Kidney (tissue), 13 donors: ENCODE measurements at regions not wholly inside any gene's neighbourhood (a gene's known extent, or its start where the extent isn't known, plus 50 kb on each side); places are given as distances from the start of the nearest gene placed in this dataset.
A peak's percentile ranks its signal among the peaks of the same experiment; 100 is the strongest.

Experiments used
- DNase-seq, 5 donors: peaks; one replicate each; pipeline ENCODE4 v3.0.0-alpha.2; 2013 to 2020
- FAIRE-seq: peaks from 2 replicates; lab custom pipeline; 2012; peaks lifted over from hg19 to GRCh38; lab: Jason Lieb, UNC
- H3K27ac ChIP-seq, 2 donors: one replicate each; pipeline ENCODE4 v1.7.0; 2013; ENCODE audit warnings: low read depth in 2 of 2, low read length in 2 of 2, inconsistent platforms in 1 of 2
- H3K27me3 ChIP-seq: one replicate; pipeline ENCODE4 v1.7.1; 2013; ENCODE audit warnings: low read length, inconsistent platforms; ENCODE audit not compliant: control insufficient read depth, insufficient read depth
- H3K36me3 ChIP-seq, 3 donors: one replicate each; pipeline versions ENCODE4 v1.7.0 to v1.7.1; 2013; ENCODE audit warnings: low read length in 3 of 3, control low read depth in 1 of 3, inconsistent platforms in 1 of 3; ENCODE audit not compliant: insufficient read depth in 3 of 3, control insufficient read depth in 2 of 3
- H3K4me1 ChIP-seq, 3 donors: one replicate each; pipeline versions ENCODE4 v1.7.0 to v1.7.1; 2013; ENCODE audit warnings: low read length in 3 of 3, inconsistent platforms in 1 of 3, low read depth in 1 of 3; ENCODE audit not compliant: control insufficient read depth in 2 of 3, insufficient read depth in 2 of 3
- H3K4me3 ChIP-seq, 3 donors: one replicate each; pipeline versions ENCODE4 v1.7.0 to v1.8.1; 2013; ENCODE audit warnings: low read length in 3 of 3, control low read depth in 1 of 3, inconsistent platforms in 1 of 3
- H3K9ac ChIP-seq, 3 donors: one replicate each; pipeline versions ENCODE4 v1.7.0 to v1.7.1; 2013; ENCODE audit warnings: low read length in 3 of 3, control low read depth in 1 of 3, inconsistent platforms in 1 of 3
- H3K9me3 ChIP-seq, 3 donors: one replicate each; pipeline versions ENCODE4 v1.7.0 to v1.7.1; 2013; ENCODE audit warnings: low read length in 3 of 3, control low read depth in 1 of 3, inconsistent platforms in 1 of 3; ENCODE audit not compliant: control insufficient read depth in 2 of 3, insufficient read depth in 1 of 3
- CTCF ChIP-seq: IDR thresholded peaks from 3 replicates; pipeline ENCODE4 v1.5.1; 2012; ENCODE audit warnings: mild to moderate bottlenecking, moderate library complexity, borderline replicate concordance; ENCODE audit not compliant: insufficient read depth; ENCODE audit errors: extremely low read depth
- intact Hi-C: fragments of 100-400 bp; cut with DNase I; formaldehyde crosslinking; loops from one replicate; pipeline ENCODE4 v1.11.1; 2022
- donor health status: control.
- donor health status: control.
- donor health status: control.
- donor health status: control.
- donor health status: control.
- donor health status: DM: yes; HTN: yes; CAD: no.
- donor health status: Normal renal cell carcinoma (clear cell type).

DNA sequence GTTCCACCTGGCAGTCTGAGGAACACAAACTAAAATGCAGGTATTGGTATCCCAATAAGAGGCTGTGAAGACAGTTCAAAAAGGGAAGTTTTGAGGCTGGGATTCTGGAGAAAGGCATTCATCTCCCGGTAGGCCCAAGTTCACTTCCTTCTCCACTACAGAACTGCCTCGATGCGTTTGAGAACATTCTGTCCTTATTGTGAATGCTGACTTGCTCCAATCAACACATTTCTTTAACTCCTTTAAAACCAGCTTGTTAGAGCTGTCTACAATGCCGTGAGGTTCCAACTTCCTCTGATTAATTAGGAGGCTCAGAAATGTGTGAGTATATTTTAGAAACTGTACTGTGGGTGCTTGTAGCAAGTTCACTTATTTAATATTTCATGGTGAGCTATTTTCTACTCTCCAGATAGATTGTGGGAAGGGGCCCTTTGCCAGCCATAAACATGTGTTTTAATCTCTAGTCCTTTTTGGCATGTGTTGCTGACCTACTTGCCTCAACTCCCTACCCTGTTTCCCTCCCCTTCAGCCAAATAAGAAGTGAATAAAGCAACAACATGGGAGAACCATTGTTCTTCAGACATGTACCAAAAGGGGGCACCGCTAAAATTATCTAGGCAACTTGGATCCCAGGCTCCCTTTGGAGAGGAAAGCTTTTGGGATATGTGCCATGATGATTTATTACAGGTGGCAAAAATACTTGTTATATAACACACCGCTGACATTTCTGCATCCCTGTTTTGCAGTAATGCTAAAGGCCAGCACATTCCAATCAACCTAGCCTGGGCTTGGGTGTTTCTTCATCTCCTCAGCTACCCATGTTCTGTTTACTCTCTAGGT is 245.6 kb downstream of the BLID start:
- no peak for FAIRE-seq
- H3K4me1 ChIP-seq, result no peaks in the 10 kb centered on the region
- no peaks in the 10 kb centered on the region for H3K27me3 ChIP-seq
- H3K4me3 ChIP-seq, result no peak overlapping the region
- no peak overlapping the region for H3K9ac ChIP-seq
- peak in 1 of 5 donors; percentile 7 for DNase-seq
- H3K9me3 ChIP-seq, result no peaks in the 10 kb centered on the region
- no peaks in the 10 kb centered on the region for H3K36me3 ChIP-seq
- no peak for TF ChIP-seq CTCF
- no peak overlapping the region for H3K27ac ChIP-seq
- intact Hi-C loops, result no loop called here

- FAIRE-seq, result no peak
- no peak for TF ChIP-seq CTCF
- Histone ChIP-seq H3K27me3 (no peaks in the 10 kb centered on the region), H3K27ac (no peak overlapping the region), H3K9ac (no peak overlapping the region), H3K4me3 (no peak overlapping the region), H3K36me3 (no peaks in the 10 kb centered on the region), H3K9me3 (no peaks in the 10 kb centered on the region), H3K4me1 (no peaks in the 10 kb centered on the region)
- no peak for DNase-seq
- intact Hi-C loops, result no loop called here
Measured at GRCh38 chr11:121869478-121869877, 246.5 kb downstream of the BLID start.

- no peak overlapping the region for H3K9ac ChIP-seq
- no peak overlapping the region for H3K27ac ChIP-seq
- H3K27me3 ChIP-seq, result no peaks in the 10 kb centered on the region
- H3K36me3 ChIP-seq, result no peaks in the 10 kb centered on the region
- TF ChIP-seq CTCF, result no peak
- H3K4me1 ChIP-seq, result no peaks in the 10 kb centered on the region
- FAIRE-seq (no peak), DNase-seq (no peak)
- no peak overlapping the region for H3K4me3 ChIP-seq
- intact Hi-C loops, result no loop called here
- no peaks in the 10 kb centered on the region for H3K9me3 ChIP-seq
Measured at GRCh38 chr11:121866754-121867153, 249.3 kb downstream of the BLID start.

DNA sequence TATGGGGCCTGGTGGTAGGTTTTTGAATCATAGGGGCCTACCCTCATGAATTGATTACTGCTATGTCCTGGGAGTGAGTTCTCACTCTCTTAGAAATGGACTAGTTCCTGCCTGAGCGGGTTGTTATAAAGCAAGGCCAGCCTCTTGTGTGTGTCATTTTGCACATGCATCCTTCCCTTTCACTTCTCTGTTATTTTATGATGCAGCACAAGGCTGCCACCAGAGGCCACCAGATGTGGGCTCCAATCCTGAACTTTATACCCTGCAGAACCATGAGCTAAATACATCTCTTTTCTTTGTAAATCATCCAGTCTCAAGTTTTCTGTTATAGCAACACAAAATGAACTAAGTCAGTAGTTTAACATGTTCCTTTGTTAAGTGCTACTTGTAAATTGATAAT is 251.4 kb downstream of the BLID start:
- DNase-seq (no peak), FAIRE-seq (no peak)
- intact Hi-C loops, result no loop called here
- Histone ChIP-seq H3K36me3 (no peaks in the 10 kb centered on the region), H3K4me1 (no peaks in the 10 kb centered on the region), H3K9ac (no peak overlapping the region), H3K27ac (no peak overlapping the region), H3K9me3 (no peaks in the 10 kb centered on the region), H3K4me3 (no peak overlapping the region), H3K27me3 (no peaks in the 10 kb centered on the region)
- no peak for TF ChIP-seq CTCF
